ENCODE measurements at regions not wholly inside any gene's neighbourhood (a gene's known extent, or its start where the extent isn't known, plus 50 kb on each side); places are given as distances from the start of the nearest gene placed in this dataset.

GRCh38 chrX:25108481-25108880 is 92.7 kb upstream of the ARX start:
- Histone ChIP-seq H3K27me3 (ENCODE audit: insufficient read depth) (no peaks in the 10 kb centered on the region), H3K36me3 (ENCODE audit: insufficient read depth) (no peaks in the 10 kb centered on the region), H3K27ac (ENCODE audit: low read depth) (no peak overlapping the region), H3K4me3 (no peak overlapping the region), H3K4me1 (ENCODE audit: insufficient read depth) (peaks cover 6% of the 10 kb centered on the region), H3K9me2 (ENCODE audit: insufficient read depth) (no peaks in the 10 kb centered on the region), H2AFZ (no peak overlapping the region), H4K20me1 (replicated peaks; ENCODE audit: insufficient read depth) (no peaks in the 10 kb centered on the region), H3K79me2 (replicated peaks; ENCODE audit: insufficient read depth) (no peaks in the 10 kb centered on the region), H3K4me2 (no peak overlapping the region), H3F3A (replicated peaks; ENCODE audit: low read depth) (no peaks in the 10 kb centered on the region)
- peaks cover 24% of the 10 kb centered on the region for H3K36me3 Mint-ChIP-seq (ENCODE audit: low read depth)
- peaks cover 8% of the 10 kb centered on the region; the same call in 2 of the 3 replicates for H3K4me1 Mint-ChIP-seq
- H3K27me3 Mint-ChIP-seq (ENCODE audit: insufficient read depth, low read depth, poor library complexity), result peaks cover 8% of the 10 kb centered on the region
- peaks cover 28% of the 10 kb centered on the region for H3K9me3 Mint-ChIP-seq
- H3K27ac Mint-ChIP-seq, result no peak overlapping the region
- TF ChIP-seq REST (IDR thresholded peaks at IDR 0.05; ENCODE audit: unreplicated experiment) (no peak), EZH2phosphoT487 (IDR thresholded peaks at IDR 0.05; ENCODE audit: unreplicated experiment) (no peak), ZNF114 (CRISPR knock-in tag; IDR thresholded peaks at IDR 0.05) (no peak), NANOG (IDR thresholded peaks at IDR 0.05; ENCODE audit: borderline replicate concordance) (no peak), JUNB (IDR thresholded peaks at IDR 0.05; ENCODE audit: unreplicated experiment) (no peak), POLR2AphosphoS5 (IDR thresholded peaks at IDR 0.05; ENCODE audit: low read depth) (no peak), EZH2 (IDR thresholded peaks at IDR 0.05; ENCODE audit: low read depth, unreplicated experiment) (no peak), ETS1 (IDR thresholded peaks at IDR 0.05) (no peak)
- DNase-seq (ENCODE audit: low spot score) (no peak), ATAC-seq (no peak)
- H3K4me3 Mint-ChIP-seq, result no peak overlapping the region

- DNase-seq (ENCODE audit: low spot score) (peak; percentile 15), ATAC-seq (peak; percentile 51; the same call in 2 of the 3 replicates)
- H3K27me3 Mint-ChIP-seq (ENCODE audit: insufficient read depth, low read depth, poor library complexity), result no peaks in the 10 kb centered on the region
- H2AFZ ChIP-seq, result peak overlapping the region; percentile 64; the same call in 1 of the 2 replicates
- H3K4me2 ChIP-seq, result peak overlapping the region; percentile 57; the same call in 1 of the 2 replicates
- H3K4me1 ChIP-seq (ENCODE audit: insufficient read depth), result peaks cover 6% of the 10 kb centered on the region
- H3K36me3 Mint-ChIP-seq (ENCODE audit: low read depth), result no peaks in the 10 kb centered on the region
- no peak overlapping the region; the same call in 1 of the 2 replicates for H3K27ac Mint-ChIP-seq
- H3K4me3 ChIP-seq, result no peak overlapping the region
- no peak overlapping the region for H3K4me3 Mint-ChIP-seq
- H3F3A ChIP-seq (replicated peaks; ENCODE audit: low read depth), result no peaks in the 10 kb centered on the region
- no peaks in the 10 kb centered on the region; the same call in 2 of the 3 replicates for H3K9me3 Mint-ChIP-seq
- H3K27ac ChIP-seq (ENCODE audit: low read depth), result 0 out of 2 replicates have a peak overlapping the region, but pooled peaks have one; percentile 65
- no peaks in the 10 kb centered on the region for H3K9me2 ChIP-seq (ENCODE audit: insufficient read depth)
- H3K79me2 ChIP-seq (replicated peaks; ENCODE audit: insufficient read depth), result no peaks in the 10 kb centered on the region
- H3K27me3 ChIP-seq (ENCODE audit: insufficient read depth), result no peaks in the 10 kb centered on the region
- H3K36me3 ChIP-seq (ENCODE audit: insufficient read depth), result no peaks in the 10 kb centered on the region
- no peaks in the 10 kb centered on the region for H4K20me1 ChIP-seq (replicated peaks; ENCODE audit: insufficient read depth)
- H3K4me1 Mint-ChIP-seq, result peaks cover 8% of the 10 kb centered on the region; the same call in 2 of the 3 replicates
- TF ChIP-seq CREB1 (CRISPR knock-in tag; IDR thresholded peaks at IDR 0.05; ENCODE audit: low read depth) (no peak), JUNB (IDR thresholded peaks at IDR 0.05; ENCODE audit: unreplicated experiment) (no peak), STAT1 (IDR thresholded peaks at IDR 0.05; ENCODE audit: unreplicated experiment) (no peak), EZH2phosphoT487 (IDR thresholded peaks at IDR 0.05; ENCODE audit: unreplicated experiment) (no peak), REST (IDR thresholded peaks at IDR 0.05; ENCODE audit: unreplicated experiment) (no peak), NANOG (IDR thresholded peaks at IDR 0.05; ENCODE audit: borderline replicate concordance) (no peak), ZNF331 (CRISPR knock-in tag; IDR thresholded peaks at IDR 0.05; ENCODE audit: low read depth) (no peak), ZNF114 (CRISPR knock-in tag; IDR thresholded peaks at IDR 0.05) (no peak), ETS1 (IDR thresholded peaks at IDR 0.05) (no peak), EZH2 (IDR thresholded peaks at IDR 0.05; ENCODE audit: low read depth, unreplicated experiment) (no peak), POLR2AphosphoS5 (IDR thresholded peaks at IDR 0.05; ENCODE audit: low read depth) (no peak)
Measured at GRCh38 chrX:25105221-25105620, 89.5 kb upstream of the ARX start.
